ENCODE measurements at regions not wholly inside any gene's neighbourhood (a gene's known extent, or its start where the extent isn't known, plus 50 kb on each side); places are given as distances from the start of the nearest gene placed in this dataset.

DNA sequence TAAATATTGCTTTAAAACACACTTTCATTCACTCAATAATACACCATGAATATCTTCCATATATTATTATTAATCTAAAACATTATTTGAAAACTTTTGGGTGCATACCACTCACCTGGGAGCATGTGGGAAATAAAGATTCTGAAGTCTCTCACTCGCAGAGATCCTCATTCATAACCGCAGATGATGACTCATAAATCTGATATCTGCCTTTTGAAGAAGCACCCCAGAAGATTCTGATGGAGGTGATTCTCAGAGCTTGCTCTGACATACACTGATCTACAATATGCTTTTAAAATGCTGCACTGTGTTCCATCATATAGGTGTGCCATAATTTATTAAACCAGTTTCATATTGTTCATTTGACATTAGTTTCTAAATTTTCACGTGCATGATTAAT, 135.0 kb upstream of the SGK1 start:
- Histone ChIP-seq H3K36me3 (no peaks in the 10 kb centered on the region), H3K27me3 (no peaks in the 10 kb centered on the region), H3K4me1 (peaks cover 10 to 74% (median 10%) of the 10 kb centered on the region in 3 donors), H3K4me3 (no peak overlapping the region), H3K27ac (no peak overlapping the region), H3K9me3 (no peaks in the 10 kb centered on the region)
- 46 to 62% methylated on average over 3 of the region's 3 CpGs for WGBS, 2 donors
- TF ChIP-seq, protein P1, sequence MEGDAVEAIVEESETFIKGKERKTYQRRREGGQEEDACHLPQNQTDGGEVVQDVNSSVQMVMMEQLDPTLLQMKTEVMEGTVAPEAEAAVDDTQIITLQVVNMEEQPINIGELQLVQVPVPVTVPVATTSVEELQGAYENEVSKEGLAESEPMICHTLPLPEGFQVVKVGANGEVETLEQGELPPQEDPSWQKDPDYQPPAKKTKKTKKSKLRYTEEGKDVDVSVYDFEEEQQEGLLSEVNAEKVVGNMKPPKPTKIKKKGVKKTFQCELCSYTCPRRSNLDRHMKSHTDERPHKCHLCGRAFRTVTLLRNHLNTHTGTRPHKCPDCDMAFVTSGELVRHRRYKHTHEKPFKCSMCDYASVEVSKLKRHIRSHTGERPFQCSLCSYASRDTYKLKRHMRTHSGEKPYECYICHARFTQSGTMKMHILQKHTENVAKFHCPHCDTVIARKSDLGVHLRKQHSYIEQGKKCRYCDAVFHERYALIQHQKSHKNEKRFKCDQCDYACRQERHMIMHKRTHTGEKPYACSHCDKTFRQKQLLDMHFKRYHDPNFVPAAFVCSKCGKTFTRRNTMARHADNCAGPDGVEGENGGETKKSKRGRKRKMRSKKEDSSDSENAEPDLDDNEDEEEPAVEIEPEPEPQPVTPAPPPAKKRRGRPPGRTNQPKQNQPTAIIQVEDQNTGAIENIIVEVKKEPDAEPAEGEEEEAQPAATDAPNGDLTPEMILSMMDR (IDR thresholded peaks at IDR 0.05): no peak
- no peak for TF ChIP-seq POLR2A (IDR thresholded peaks at IDR 0.05)
- intact Hi-C loops (cut with DNase I): no loop called here
- no peak for DNase-seq

DNA sequence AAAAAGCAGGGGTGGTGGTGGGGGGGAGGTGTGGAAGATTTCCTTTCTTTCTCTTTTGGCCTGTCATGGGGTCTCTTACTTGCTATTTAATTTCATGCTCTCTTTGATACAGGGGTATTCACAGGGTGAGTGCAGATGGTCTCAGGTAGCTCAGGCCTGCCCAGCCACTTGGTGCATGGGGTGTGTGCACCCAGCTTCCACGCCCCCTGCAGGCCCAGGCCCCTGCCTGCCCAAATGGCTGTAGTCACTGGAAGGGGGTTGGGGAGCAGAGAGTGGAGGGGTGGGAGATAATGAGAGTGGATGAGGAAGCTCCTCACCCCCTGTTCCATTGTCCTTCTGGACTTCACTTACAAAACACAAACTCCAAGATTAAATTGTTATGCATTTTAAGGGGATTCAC, 133.6 kb upstream of the SGK1 start:
- intact Hi-C loops (cut with DNase I): no loop called here
- no peak overlapping the region for H3K4me3 ChIP-seq
- H3K27me3 ChIP-seq: no peaks in the 10 kb centered on the region
- no CpG with 5 or more reads among the region's 1 CpG for whole genome bisulfite sequencing, 2 donors
- peaks cover 13 to 87% (median 19%) of the 10 kb centered on the region in 3 donors for H3K4me1 ChIP-seq
- H3K27ac ChIP-seq: peak overlapping the region in 1 of 4 donors; percentile 6
- no peaks in the 10 kb centered on the region for H3K9me3 ChIP-seq
- TF ChIP-seq POLR2A (IDR thresholded peaks at IDR 0.05): no peak
- TF ChIP-seq, protein P1 (IDR thresholded peaks at IDR 0.05): no peak
- H3K36me3 ChIP-seq: no peaks in the 10 kb centered on the region
- no peak for DNase-seq

DNA sequence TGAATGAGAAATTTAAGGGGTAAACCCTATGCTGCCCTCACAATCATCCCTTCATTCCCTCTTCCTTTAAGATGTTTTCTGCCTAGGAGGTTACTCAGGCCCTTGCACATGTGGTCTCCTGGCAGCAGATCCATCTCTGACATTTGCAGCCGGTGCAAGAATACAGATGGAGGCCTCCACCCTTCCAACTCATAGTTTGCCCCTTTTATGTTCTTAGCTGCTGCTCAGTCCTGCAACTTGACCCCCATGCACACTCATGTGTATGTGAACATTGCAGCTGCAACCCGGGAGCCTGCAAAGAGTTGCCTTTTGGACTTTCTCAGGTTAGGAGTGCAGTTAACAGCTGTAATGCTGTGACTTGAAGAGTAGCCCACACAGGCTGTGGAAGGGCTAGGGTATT, 131.9 kb upstream of the SGK1 start:
- Histone ChIP-seq H3K4me3 (no peak overlapping the region), H3K27me3 (no peaks in the 10 kb centered on the region), H3K36me3 (no peaks in the 10 kb centered on the region), H3K27ac (no peak overlapping the region), H3K4me1 (peaks cover 16 to 89% (median 23%) of the 10 kb centered on the region in 3 donors), H3K9me3 (no peaks in the 10 kb centered on the region)
- 70 to 92% methylated on average over 2 of the region's 2 CpGs for WGBS, 2 donors
- no peak for DNase-seq
- TF ChIP-seq POLR2A (IDR thresholded peaks at IDR 0.05): no peak
- TF ChIP-seq, protein P1 (IDR thresholded peaks at IDR 0.05): no peak
- intact Hi-C loops (cut with DNase I): loop anchor here (5.0 kb wide), 1 partner anchor 277 kb away; no protein-coding TSS in a partner anchor

DNA sequence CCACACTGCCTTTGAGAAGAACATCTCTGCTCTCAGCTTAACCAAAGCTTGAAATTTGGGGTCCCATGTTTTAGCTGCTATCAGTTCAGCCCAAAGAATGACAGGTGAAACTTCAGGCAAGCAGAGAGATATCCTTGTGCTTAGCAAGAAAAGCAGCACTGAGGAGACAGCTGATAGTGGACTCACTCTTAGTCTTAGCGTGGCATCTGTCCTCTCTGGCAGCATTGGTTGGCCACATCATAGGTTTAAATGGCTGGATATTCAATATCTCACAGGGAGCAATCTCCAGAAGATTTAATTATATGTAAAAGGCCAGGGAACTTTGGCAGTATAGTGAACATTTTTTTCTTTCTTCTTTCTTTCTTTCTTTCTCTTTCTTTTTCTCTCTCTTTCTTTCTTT, 131.1 kb upstream of the SGK1 start:
- Histone ChIP-seq H3K9me3 (no peaks in the 10 kb centered on the region), H3K27me3 (no peaks in the 10 kb centered on the region), H3K4me1 (peaks cover 16 to 81% (median 23%) of the 10 kb centered on the region in 3 donors), H3K27ac (peak overlapping the region in 1 of 4 donors; percentile 14), H3K36me3 (no peaks in the 10 kb centered on the region), H3K4me3 (no peak overlapping the region)
- DNase-seq: no peak
- intact Hi-C loops (cut with DNase I): loop anchor here (5.0 kb wide), 1 partner anchor 277 kb away; no protein-coding TSS in a partner anchor
- WGBS, 2 donors: 88 to 93% methylated on average over 1 of the region's 1 CpG
- TF ChIP-seq, protein P1 (IDR thresholded peaks at IDR 0.05): no peak
- no peak for TF ChIP-seq POLR2A (IDR thresholded peaks at IDR 0.05)

DNA sequence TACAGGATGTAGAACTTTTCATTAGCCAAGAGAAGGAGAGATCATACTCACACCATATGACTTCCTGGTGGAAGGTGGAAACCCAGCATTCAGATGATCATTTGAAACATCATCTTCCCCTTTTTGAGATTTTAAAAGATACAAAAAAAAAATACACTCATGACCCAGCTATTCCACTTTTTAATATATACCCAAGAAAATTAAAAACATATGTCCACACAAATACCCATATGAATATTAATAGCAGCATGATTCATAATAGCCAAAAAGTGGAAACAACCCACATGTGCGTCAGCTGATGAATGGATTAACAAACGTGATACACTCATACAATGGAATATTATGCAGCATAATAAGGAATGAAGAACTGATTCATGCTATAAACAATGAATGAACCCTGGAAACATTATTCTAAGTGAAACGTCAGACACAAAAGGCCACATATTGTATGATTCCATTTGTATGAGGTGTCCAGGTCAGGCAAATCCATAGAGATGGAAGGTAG, 130.0 kb upstream of the SGK1 start:
- H3K27ac ChIP-seq: peak overlapping the region; percentile 47 to 72 (median 56)
- H3K4me1 ChIP-seq: peaks cover 16 to 74% (median 17%) of the 10 kb centered on the region in 3 donors
- no peaks in the 10 kb centered on the region for H3K27me3 ChIP-seq
- no peaks in the 10 kb centered on the region for H3K9me3 ChIP-seq
- H3K36me3 ChIP-seq: no peaks in the 10 kb centered on the region
- intact Hi-C loops (cut with DNase I): loop anchor here (5.0 kb wide), 1 partner anchor 276 kb away; no protein-coding TSS in a partner anchor
- 9 to 10% methylated on average over 3 of the region's 3 CpGs for WGBS, 2 donors
- no peak for TF ChIP-seq POLR2A (IDR thresholded peaks at IDR 0.05)
- TF ChIP-seq, protein P1 (IDR thresholded peaks at IDR 0.05): no peak
- no peak overlapping the region for H3K4me3 ChIP-seq
- no peak for DNase-seq
